ENCODE measurements at regions not wholly inside any gene's neighbourhood (a gene's known extent, or its start where the extent isn't known, plus 50 kb on each side); places are given as distances from the start of the nearest gene placed in this dataset.

GRCh38 chr17:70314096-70314495, 144.8 kb downstream of the KCNJ2 start:
- WGBS: 87% methylated on average over 2 of the region's 2 CpGs
- Histone ChIP-seq H3K9me3 (no peaks in the 10 kb centered on the region), H3K4me1 (peaks cover 0 to 9% (median 0%) of the 10 kb centered on the region in 4 donors), H3K36me3 (no peaks in the 10 kb centered on the region), H3K27ac (replicated peaks in 1 of 4) (no peak overlapping the region), H3K27me3 (no peaks in the 10 kb centered on the region), H3K4me3 (no peak overlapping the region)
- no peak for DNase-seq (ENCODE audit: extremely low spot score)
- intact Hi-C loops (cut with DNase I): no loop called here
- TF ChIP-seq, protein P1, sequence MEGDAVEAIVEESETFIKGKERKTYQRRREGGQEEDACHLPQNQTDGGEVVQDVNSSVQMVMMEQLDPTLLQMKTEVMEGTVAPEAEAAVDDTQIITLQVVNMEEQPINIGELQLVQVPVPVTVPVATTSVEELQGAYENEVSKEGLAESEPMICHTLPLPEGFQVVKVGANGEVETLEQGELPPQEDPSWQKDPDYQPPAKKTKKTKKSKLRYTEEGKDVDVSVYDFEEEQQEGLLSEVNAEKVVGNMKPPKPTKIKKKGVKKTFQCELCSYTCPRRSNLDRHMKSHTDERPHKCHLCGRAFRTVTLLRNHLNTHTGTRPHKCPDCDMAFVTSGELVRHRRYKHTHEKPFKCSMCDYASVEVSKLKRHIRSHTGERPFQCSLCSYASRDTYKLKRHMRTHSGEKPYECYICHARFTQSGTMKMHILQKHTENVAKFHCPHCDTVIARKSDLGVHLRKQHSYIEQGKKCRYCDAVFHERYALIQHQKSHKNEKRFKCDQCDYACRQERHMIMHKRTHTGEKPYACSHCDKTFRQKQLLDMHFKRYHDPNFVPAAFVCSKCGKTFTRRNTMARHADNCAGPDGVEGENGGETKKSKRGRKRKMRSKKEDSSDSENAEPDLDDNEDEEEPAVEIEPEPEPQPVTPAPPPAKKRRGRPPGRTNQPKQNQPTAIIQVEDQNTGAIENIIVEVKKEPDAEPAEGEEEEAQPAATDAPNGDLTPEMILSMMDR (IDR thresholded peaks at IDR 0.05): no peak
- TF ChIP-seq POLR2A (IDR thresholded peaks at IDR 0.05; ENCODE audit: low read depth): no peak
- no peak for TF ChIP-seq POLR2AphosphoS5 (IDR thresholded peaks at IDR 0.05)
- TF ChIP-seq EP300 (IDR thresholded peaks at IDR 0.05): no peak

- H3K27ac ChIP-seq (replicated peaks in 1 of 4): no peak overlapping the region
- H3K9me3 ChIP-seq: no peaks in the 10 kb centered on the region
- no peaks in the 10 kb centered on the region for H3K36me3 ChIP-seq
- TF ChIP-seq EP300 (IDR thresholded peaks at IDR 0.05): no peak
- TF ChIP-seq, protein P1 (IDR thresholded peaks at IDR 0.05): no peak
- no peak for TF ChIP-seq POLR2A (IDR thresholded peaks at IDR 0.05; ENCODE audit: low read depth)
- TF ChIP-seq POLR2AphosphoS5 (IDR thresholded peaks at IDR 0.05): no peak
- H3K4me1 ChIP-seq: peaks cover 0 to 9% (median 0%) of the 10 kb centered on the region in 4 donors
- DNase-seq (ENCODE audit: extremely low spot score): no peak
- H3K27me3 ChIP-seq: no peaks in the 10 kb centered on the region
- intact Hi-C loops (cut with DNase I): no loop called here
- 79% methylated on average over 6 of the region's 6 CpGs for WGBS
- no peak overlapping the region for H3K4me3 ChIP-seq
Measured at GRCh38 chr17:70314506-70314905, 145.2 kb downstream of the KCNJ2 start.

DNA sequence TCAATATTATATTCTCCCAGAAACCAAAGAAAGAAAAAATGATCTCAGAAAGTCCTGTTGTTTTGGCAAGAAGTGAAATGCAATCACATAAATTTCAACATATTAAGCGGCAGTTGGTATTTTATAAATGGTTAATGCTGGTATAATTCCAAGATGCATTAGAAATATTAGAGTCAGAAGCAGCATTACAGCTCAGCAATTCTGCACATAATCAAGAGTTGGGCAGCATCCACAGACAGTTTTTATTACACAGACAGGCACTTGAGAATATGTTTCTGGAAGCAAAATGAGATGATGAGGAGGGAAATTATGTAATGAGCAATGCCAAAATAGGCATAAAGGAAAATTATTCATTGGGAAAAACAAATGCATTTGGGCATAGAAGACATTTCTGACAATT, 148.1 kb downstream of the KCNJ2 start:
- peaks cover 0 to 9% (median 3%) of the 10 kb centered on the region in 4 donors for H3K4me1 ChIP-seq
- 40% methylated on average over 1 of the region's 1 CpG for WGBS
- intact Hi-C loops (cut with DNase I): no loop called here
- TF ChIP-seq POLR2A (IDR thresholded peaks at IDR 0.05; ENCODE audit: low read depth) (no peak), POLR2AphosphoS5 (IDR thresholded peaks at IDR 0.05) (no peak), EP300 (IDR thresholded peaks at IDR 0.05) (no peak)
- TF ChIP-seq, protein P1 (IDR thresholded peaks at IDR 0.05): no peak
- no peaks in the 10 kb centered on the region for H3K27me3 ChIP-seq
- no peak overlapping the region for H3K27ac ChIP-seq (replicated peaks in 1 of 4)
- DNase-seq (ENCODE audit: extremely low spot score): no peak
- H3K9me3 ChIP-seq: no peaks in the 10 kb centered on the region
- H3K4me3 ChIP-seq: no peak overlapping the region
- no peaks in the 10 kb centered on the region for H3K36me3 ChIP-seq

DNA sequence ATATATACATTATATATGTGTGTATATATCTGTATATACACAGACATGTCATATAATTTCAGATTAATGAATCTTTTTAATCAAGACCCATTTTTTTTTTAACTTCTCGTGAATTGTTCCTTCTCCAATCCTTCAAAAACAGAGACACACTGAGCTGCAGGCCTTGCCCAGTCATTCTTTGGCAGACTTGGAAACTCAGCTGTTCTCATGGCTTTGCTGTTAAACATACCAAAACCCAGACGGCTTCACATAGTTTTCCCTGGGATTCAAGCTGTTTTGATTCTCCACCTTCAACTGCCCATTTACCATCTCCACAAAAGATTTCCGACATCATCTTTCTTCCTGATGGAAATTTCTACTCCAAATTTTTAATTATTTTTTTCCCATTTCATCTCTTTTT, 148.7 kb downstream of the KCNJ2 start:
- no peak for DNase-seq (ENCODE audit: extremely low spot score)
- Histone ChIP-seq H3K36me3 (no peaks in the 10 kb centered on the region), H3K9me3 (no peaks in the 10 kb centered on the region), H3K4me1 (peaks cover 0 to 9% (median 3%) of the 10 kb centered on the region in 4 donors), H3K27ac (replicated peaks in 1 of 4) (no peak overlapping the region), H3K27me3 (no peaks in the 10 kb centered on the region), H3K4me3 (no peak overlapping the region)
- WGBS: 53% methylated on average over 3 of the region's 3 CpGs
- intact Hi-C loops (cut with DNase I): no loop called here
- no peak for TF ChIP-seq POLR2A (IDR thresholded peaks at IDR 0.05; ENCODE audit: low read depth)
- TF ChIP-seq, protein P1 (IDR thresholded peaks at IDR 0.05): no peak
- TF ChIP-seq EP300 (IDR thresholded peaks at IDR 0.05): no peak
- no peak for TF ChIP-seq POLR2AphosphoS5 (IDR thresholded peaks at IDR 0.05)

GRCh38 chr17:70319516-70319915, 150.2 kb downstream of the KCNJ2 start:
- no peak for DNase-seq (ENCODE audit: extremely low spot score)
- no peak for TF ChIP-seq EP300 (IDR thresholded peaks at IDR 0.05)
- TF ChIP-seq POLR2A (IDR thresholded peaks at IDR 0.05; ENCODE audit: low read depth): no peak
- TF ChIP-seq, protein P1 (IDR thresholded peaks at IDR 0.05): no peak
- TF ChIP-seq POLR2AphosphoS5 (IDR thresholded peaks at IDR 0.05): no peak
- WGBS: 94% methylated on average over 3 of the region's 3 CpGs
- H3K27me3 ChIP-seq: no peaks in the 10 kb centered on the region
- H3K36me3 ChIP-seq: no peaks in the 10 kb centered on the region
- intact Hi-C loops (cut with DNase I): no loop called here
- no peak overlapping the region for H3K4me3 ChIP-seq
- H3K4me1 ChIP-seq: peaks cover 0 to 9% (median 3%) of the 10 kb centered on the region in 4 donors
- no peaks in the 10 kb centered on the region for H3K9me3 ChIP-seq
- no peak overlapping the region for H3K27ac ChIP-seq (replicated peaks in 1 of 4)
